ENCODE measurements at regions not wholly inside any gene's neighbourhood (a gene's known extent, or its start where the extent isn't known, plus 50 kb on each side); places are given as distances from the start of the nearest gene placed in this dataset.

DNA sequence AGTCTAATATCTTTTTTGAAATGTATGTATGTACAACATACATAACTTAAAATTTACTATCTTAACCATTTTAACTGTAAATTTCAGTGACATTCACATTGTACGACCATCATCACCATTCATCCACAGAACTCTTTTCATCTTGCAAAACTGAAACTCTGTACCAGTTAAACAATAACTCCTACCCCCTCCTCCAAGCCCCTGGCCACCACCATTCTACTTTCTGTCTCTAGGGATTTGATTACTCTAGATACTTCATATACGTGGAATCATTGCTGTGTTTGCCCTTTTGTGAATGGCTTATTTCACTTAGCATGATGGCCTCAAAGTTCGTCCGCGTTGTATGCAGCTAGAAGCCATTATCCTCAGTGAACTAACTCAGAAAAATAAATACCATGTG lies 217.0 kb downstream of the METTL4 start:
- no peak for DNase-seq
- WGBS, 2 donors = 80 to 92% methylated on average over 4 to 5 of the region's 5 CpGs
- Histone ChIP-seq H3K36me3 (no peaks in the 10 kb centered on the region), H3K27ac (no peak overlapping the region), H3K4me3 (no peak overlapping the region), H3K9me3 (no peaks in the 10 kb centered on the region), H3K4me1 (no peaks in the 10 kb centered on the region), H3K27me3 (no peaks in the 10 kb centered on the region)
- intact Hi-C loops (cut with DNase I) = no loop called here
- TF ChIP-seq, protein P1, sequence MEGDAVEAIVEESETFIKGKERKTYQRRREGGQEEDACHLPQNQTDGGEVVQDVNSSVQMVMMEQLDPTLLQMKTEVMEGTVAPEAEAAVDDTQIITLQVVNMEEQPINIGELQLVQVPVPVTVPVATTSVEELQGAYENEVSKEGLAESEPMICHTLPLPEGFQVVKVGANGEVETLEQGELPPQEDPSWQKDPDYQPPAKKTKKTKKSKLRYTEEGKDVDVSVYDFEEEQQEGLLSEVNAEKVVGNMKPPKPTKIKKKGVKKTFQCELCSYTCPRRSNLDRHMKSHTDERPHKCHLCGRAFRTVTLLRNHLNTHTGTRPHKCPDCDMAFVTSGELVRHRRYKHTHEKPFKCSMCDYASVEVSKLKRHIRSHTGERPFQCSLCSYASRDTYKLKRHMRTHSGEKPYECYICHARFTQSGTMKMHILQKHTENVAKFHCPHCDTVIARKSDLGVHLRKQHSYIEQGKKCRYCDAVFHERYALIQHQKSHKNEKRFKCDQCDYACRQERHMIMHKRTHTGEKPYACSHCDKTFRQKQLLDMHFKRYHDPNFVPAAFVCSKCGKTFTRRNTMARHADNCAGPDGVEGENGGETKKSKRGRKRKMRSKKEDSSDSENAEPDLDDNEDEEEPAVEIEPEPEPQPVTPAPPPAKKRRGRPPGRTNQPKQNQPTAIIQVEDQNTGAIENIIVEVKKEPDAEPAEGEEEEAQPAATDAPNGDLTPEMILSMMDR (IDR thresholded peaks at IDR 0.05) = no peak
- TF ChIP-seq POLR2A (IDR thresholded peaks at IDR 0.05) = no peak

DNA sequence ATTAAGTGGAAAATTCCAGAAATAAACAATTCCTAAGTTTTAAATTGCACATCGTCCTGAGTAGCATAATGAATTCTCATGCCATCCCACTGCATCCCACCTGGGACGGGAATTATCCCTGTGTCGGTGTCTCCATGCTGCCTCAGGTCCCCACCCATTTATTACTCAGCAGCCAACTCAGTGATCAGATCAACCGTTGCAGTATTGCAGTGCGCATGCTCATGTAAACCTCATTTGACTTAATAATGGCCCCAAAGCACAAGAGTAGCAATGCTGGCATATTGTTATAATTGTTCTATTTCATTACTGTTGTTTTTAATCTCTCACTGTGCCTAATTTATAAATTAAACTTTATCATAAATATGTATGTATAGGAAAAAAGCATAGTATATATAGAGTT lies 214.4 kb downstream of the METTL4 start:
- DNase-seq = no peak

DNA sequence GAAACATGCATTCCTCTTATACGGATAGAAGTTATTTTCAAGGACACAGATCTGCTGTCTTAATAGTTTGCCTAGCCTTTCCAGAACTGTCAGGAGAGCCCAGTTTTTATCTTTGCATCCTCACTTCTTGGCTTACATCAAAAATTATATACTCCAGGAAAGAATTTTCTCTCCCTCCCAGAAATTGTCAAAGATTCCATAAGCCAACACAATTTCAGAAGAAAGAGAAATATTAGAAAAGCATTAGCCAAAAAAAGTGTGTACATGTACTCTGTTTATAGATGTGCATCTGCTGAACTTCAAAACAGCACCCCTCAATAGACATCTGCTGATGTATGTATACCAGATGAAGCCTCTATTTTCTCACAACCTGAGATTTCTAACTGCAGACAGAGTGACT lies 210.4 kb downstream of the METTL4 start:
- intact Hi-C loops (cut with DNase I) = no loop called here
- no peaks in the 10 kb centered on the region for H3K4me1 ChIP-seq
- WGBS, 2 donors = 61 to 65% methylated on average over 1 of the region's 1 CpG
- H3K9me3 ChIP-seq = no peaks in the 10 kb centered on the region
- H3K4me3 ChIP-seq = no peak overlapping the region
- no peak overlapping the region for H3K27ac ChIP-seq
- H3K36me3 ChIP-seq = no peaks in the 10 kb centered on the region
- no peak for DNase-seq
- no peak for TF ChIP-seq POLR2A (IDR thresholded peaks at IDR 0.05)
- TF ChIP-seq, protein P1 (IDR thresholded peaks at IDR 0.05) = no peak
- no peaks in the 10 kb centered on the region for H3K27me3 ChIP-seq

More for the DNA sequence above, 214.4 kb downstream of the METTL4 start:
- no peak for TF ChIP-seq POLR2A (IDR thresholded peaks at IDR 0.05)
- TF ChIP-seq, protein P1 (IDR thresholded peaks at IDR 0.05) = no peak
- H3K27ac ChIP-seq = no peak overlapping the region
- H3K36me3 ChIP-seq = no peaks in the 10 kb centered on the region
- H3K9me3 ChIP-seq = no peaks in the 10 kb centered on the region
- no peaks in the 10 kb centered on the region for H3K4me1 ChIP-seq
- WGBS, 2 donors = 84 to 90% methylated on average over 5 of the region's 5 CpGs
- no peak overlapping the region for H3K4me3 ChIP-seq
- H3K27me3 ChIP-seq = no peaks in the 10 kb centered on the region
- intact Hi-C loops (cut with DNase I) = no loop called here

DNA sequence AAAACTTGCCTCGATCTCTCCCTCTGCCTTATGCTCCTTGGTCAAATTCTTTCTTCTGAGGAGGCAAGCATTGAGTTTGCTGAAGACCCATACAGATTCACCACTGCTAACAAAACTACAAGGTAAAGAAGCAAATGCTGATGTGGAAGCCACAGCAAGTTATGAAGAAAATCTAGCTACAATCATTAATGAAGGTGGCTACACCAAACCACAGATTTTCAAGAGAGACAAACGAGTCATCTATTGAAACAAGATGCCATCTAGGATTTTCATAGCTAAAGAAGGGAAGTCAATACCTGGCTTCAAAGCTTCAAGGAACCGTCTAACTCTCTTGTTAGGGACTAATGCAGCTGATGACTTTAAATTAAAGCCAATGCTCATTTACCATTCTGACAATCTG lies 203.2 kb downstream of the METTL4 start:
- Histone ChIP-seq H3K27me3 (no peaks in the 10 kb centered on the region), H3K4me1 (no peaks in the 10 kb centered on the region), H3K36me3 (no peaks in the 10 kb centered on the region), H3K9me3 (no peaks in the 10 kb centered on the region), H3K27ac (no peak overlapping the region), H3K4me3 (no peak overlapping the region)
- TF ChIP-seq POLR2A (IDR thresholded peaks at IDR 0.05) = no peak
- TF ChIP-seq, protein P1 (IDR thresholded peaks at IDR 0.05) = no peak
- intact Hi-C loops (cut with DNase I) = no loop called here
- no peak for DNase-seq
- 68 to 69% methylated on average over 3 of the region's 3 CpGs for WGBS, 2 donors

DNA sequence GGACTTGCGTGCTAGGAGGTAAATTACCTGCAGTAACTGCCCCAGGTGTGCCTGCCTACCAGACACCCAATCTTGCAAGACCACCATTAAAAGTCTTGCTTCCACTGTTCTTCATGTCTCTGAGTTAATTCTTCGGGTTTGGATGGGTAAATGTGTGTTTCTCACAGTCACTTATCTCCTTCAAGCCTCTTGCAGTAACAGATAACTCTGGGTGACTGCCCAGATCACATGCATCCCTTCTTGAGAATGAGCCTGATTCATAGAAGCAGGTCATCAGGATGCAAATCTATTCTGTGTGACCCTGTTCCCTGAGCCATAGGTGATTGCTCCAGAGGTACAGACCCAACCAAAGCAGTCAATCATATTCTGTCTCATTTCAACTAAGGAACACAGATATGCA lies 194.6 kb downstream of the METTL4 start:
- WGBS, 2 donors = 80 to 88% methylated on average over 2 of the region's 2 CpGs
- Histone ChIP-seq H3K4me1 (no peaks in the 10 kb centered on the region), H3K4me3 (no peak overlapping the region), H3K27me3 (no peaks in the 10 kb centered on the region), H3K36me3 (no peaks in the 10 kb centered on the region), H3K9me3 (no peaks in the 10 kb centered on the region), H3K27ac (no peak overlapping the region)
- no peak for DNase-seq
- intact Hi-C loops (cut with DNase I) = no loop called here
- TF ChIP-seq, protein P1 (IDR thresholded peaks at IDR 0.05) = no peak
- no peak for TF ChIP-seq POLR2A (IDR thresholded peaks at IDR 0.05)

Measured in esophagus squamous epithelium (tissue), 5 donors.